ENCODE measurements at regions not wholly inside any gene's neighbourhood (a gene's known extent, or its start where the extent isn't known, plus 50 kb on each side); places are given as distances from the start of the nearest gene placed in this dataset.

- TF ChIP-seq POLR2AphosphoS5 (IDR thresholded peaks at IDR 0.05; ENCODE audit: low read depth, low read length) (peak; percentile 48), SIN3A (IDR thresholded peaks at IDR 0.05; ENCODE audit: borderline replicate concordance, insufficient read depth, low read length) (no peak)
Measured at GRCh38 chr11:122007601-122008071, 108.4 kb downstream of the BLID start.

GRCh38 chr11:122004446-122004845 lies 111.6 kb downstream of the BLID start:
- no peak for TF ChIP-seq REST (IDR thresholded peaks at IDR 0.05; ENCODE audit: insufficient read depth in 1 of 2, low read depth in 2 of 2, low read length in 2 of 2)
- TF ChIP-seq POLR2AphosphoS5 (IDR thresholded peaks at IDR 0.05; ENCODE audit: low read depth, low read length), result no peak
- no peak for TF ChIP-seq SIN3A (IDR thresholded peaks at IDR 0.05; ENCODE audit: borderline replicate concordance, insufficient read depth, low read length)
- TF ChIP-seq TAF1 (IDR thresholded peaks at IDR 0.05; ENCODE audit: borderline replicate concordance, insufficient read depth, low read length), result no peak
- no peak for TF ChIP-seq FOXP2 (optimal IDR thresholded peaks at IDR 0.05; ENCODE audit: borderline replicate concordance, extremely low read depth, extremely low read length, insufficient read depth)

- TF ChIP-seq POLR2AphosphoS5 (IDR thresholded peaks at IDR 0.05; ENCODE audit: low read depth, low read length) (no peak), TAF1 (IDR thresholded peaks at IDR 0.05; ENCODE audit: borderline replicate concordance, insufficient read depth, low read length) (no peak), REST (IDR thresholded peaks at IDR 0.05; ENCODE audit: insufficient read depth in 1 of 2, low read depth in 2 of 2, low read length in 2 of 2) (no peak), FOXP2 (optimal IDR thresholded peaks at IDR 0.05; ENCODE audit: borderline replicate concordance, extremely low read depth, extremely low read length, insufficient read depth) (no peak), SIN3A (IDR thresholded peaks at IDR 0.05; ENCODE audit: borderline replicate concordance, insufficient read depth, low read length) (no peak)
Measured at GRCh38 chr11:122002926-122003325, 113.1 kb downstream of the BLID start.

- no peak for TF ChIP-seq REST (IDR thresholded peaks at IDR 0.05; ENCODE audit: insufficient read depth in 1 of 2, low read depth in 2 of 2, low read length in 2 of 2)
- TF ChIP-seq POLR2AphosphoS5 (IDR thresholded peaks at IDR 0.05; ENCODE audit: low read depth, low read length), result no peak
- no peak for TF ChIP-seq TAF1 (IDR thresholded peaks at IDR 0.05; ENCODE audit: borderline replicate concordance, insufficient read depth, low read length)
- TF ChIP-seq SIN3A (IDR thresholded peaks at IDR 0.05; ENCODE audit: borderline replicate concordance, insufficient read depth, low read length), result no peak
Measured at GRCh38 chr11:122002047-122002446, 114.0 kb downstream of the BLID start.

- no peak for TF ChIP-seq SIN3A (IDR thresholded peaks at IDR 0.05; ENCODE audit: borderline replicate concordance, insufficient read depth, low read length)
- peak; percentile 42; the same call in 1 of the 2 replicates for TF ChIP-seq POLR2AphosphoS5 (IDR thresholded peaks at IDR 0.05; ENCODE audit: low read depth, low read length)
Measured at GRCh38 chr11:121999651-122000050, 116.4 kb downstream of the BLID start.

- TF ChIP-seq FOXP2 (optimal IDR thresholded peaks at IDR 0.05; ENCODE audit: borderline replicate concordance, extremely low read depth, extremely low read length, insufficient read depth), result no peak
- TF ChIP-seq POLR2AphosphoS5 (IDR thresholded peaks at IDR 0.05; ENCODE audit: low read depth, low read length), result no peak
- TF ChIP-seq SIN3A (IDR thresholded peaks at IDR 0.05; ENCODE audit: borderline replicate concordance, insufficient read depth, low read length), result no peak
- TF ChIP-seq REST (IDR thresholded peaks at IDR 0.05; ENCODE audit: insufficient read depth in 1 of 2, low read depth in 2 of 2, low read length in 2 of 2), result no peak
- TF ChIP-seq TAF1 (IDR thresholded peaks at IDR 0.05; ENCODE audit: borderline replicate concordance, insufficient read depth, low read length), result no peak
Measured at GRCh38 chr11:121996574-121996973, 119.4 kb downstream of the BLID start.
